ENCODE measurements at regions not wholly inside any gene's neighbourhood (a gene's known extent, or its start where the extent isn't known, plus 50 kb on each side); places are given as distances from the start of the nearest gene placed in this dataset.

DNA sequence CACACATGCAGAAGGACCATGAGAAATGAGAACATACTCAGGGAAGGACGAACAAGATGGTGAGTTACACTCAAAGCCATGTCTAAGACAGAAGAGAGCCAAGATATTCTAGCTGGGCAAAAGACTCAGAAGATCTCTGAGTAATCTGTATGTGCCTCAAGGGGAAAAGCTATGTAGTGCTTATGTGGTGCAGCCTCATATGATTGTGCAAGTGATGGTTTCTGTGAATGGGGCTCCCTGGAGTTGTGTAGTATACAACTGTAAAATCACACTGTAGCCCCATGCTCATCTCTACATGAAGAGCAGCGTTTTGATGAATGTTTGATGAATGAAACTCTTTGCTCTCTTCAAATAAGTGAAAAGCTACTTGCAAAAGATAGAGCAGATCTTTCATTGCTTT is 57.5 kb downstream of the OSR1 start:
- no peak for DNase-seq (ENCODE audit: low read depth in 2 of 2)

DNA sequence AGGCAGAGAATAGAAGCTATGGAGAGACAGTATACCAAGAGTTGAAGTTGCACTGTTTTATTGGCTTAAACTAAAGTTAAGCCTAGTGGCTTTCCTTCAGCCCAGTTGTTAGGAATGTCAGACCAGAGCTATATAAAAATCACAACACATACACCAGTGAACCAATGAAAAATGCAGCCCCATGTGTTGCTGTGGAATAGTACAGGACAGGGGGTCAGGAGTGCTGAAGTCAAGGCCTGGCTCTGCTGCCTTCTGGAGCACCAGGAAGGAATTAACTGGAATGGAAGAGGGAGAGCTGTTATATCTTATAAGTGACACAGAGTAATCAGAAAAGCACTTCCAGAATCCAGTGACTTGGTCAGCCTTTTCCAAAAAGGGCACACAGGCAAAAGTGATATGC is 58.9 kb downstream of the OSR1 start:
- no peak for DNase-seq (ENCODE audit: low read depth in 2 of 2)

DNA sequence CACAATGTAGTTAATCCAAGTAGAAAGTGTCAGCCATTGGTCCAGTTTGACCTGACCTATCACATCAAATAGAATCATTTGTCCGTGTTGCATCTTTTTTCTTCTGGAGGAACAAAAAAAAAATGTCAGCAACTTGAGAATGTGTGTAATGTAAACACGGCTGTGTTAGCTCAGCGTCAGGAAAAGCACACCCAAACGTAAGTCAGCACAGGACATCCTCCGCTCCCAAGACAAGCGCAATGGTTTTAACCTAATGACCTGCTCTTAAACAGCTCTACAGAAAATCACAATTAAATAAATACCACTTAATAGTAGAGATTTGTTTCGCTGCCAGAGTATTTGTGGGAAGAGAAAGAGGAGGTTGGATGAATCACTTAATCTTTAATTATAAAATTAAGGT is 59.4 kb downstream of the OSR1 start:
- no peak for DNase-seq (ENCODE audit: low read depth in 2 of 2)

DNA sequence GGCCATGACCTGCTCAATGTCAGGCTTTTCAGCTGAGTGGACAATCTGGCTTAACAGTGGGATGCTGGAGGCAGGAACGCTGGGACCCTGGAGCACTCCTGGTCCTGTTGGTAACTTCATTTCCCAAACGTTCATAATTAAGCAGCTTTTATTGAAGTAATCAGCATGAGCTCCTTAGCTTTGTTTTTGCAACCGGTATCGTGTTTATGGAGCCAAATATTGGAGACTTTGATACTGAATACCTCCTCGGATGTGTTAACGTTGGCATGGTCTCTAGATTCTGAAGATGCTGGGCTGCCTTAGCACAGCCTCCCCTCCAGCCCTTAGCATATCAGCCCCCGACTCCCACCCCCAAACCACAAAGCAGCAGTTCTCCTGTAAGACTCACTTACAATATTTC is 60.7 kb downstream of the OSR1 start:
- DNase-seq (ENCODE audit: low read depth in 2 of 2), result no peak

DNA sequence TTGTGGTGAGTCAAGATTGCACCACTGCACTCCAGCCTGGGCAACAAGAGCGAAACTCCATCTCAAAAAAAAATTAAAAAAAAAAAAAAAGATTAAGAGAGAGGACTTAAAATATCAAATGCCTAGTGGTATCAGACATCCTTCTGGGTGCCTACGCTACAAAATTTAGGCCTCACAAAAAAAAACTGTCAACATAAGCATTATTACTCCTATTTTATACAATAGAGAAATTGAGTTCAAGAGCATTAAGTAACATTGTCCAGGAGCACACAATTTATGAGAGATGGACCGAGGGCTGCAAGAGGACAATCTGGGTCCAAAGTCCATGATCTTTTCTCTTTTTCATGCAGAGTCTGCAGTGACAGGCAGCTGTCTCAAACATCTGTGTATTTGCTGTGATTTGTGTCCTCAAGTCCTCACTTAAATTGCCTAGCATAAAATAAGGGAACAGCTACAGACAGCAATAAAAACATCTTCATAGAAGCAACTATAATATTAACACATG is 62.4 kb downstream of the OSR1 start:
- DNase-seq (ENCODE audit: low read depth in 2 of 2), result no peak

DNA sequence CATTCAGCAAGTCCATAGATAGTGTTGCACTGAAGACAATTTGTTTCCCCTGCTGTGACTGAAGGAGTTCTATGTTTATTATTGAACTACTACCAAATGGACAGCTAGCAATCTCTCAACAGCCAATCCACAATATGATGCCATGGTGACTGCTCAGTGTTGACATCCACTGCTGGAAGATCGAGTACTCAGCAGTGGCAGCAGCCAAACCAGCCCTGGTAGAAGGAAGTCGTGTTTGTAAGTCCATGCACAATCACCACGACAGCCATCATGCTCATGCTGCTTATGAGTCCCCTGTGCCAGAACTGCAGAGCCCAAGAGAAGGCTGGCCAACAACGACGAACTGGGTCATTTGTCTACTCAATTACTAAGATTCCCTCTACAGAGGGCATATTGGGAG is 66.4 kb downstream of the OSR1 start:
- no peak for DNase-seq (ENCODE audit: low read depth in 2 of 2)

DNA sequence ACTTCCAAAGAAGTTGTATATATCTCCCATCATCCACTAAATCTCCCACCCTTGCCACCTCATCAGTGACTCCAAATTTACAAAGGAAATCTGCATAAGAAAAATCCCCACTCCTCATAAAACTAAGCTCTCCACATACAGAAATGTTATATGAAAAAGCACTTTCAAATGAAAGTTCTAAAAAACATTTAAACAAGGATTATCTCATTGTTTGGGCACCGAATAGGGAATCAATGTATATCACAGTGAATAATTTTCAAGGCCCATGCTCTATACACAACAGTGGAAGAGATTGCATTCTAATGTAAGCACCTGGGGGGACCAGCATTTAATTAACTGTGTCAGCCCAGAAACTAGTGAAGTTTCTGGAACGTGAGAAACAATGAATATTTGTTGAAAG is 70.1 kb downstream of the OSR1 start:
- DNase-seq (ENCODE audit: low read depth in 2 of 2), result no peak

DNA sequence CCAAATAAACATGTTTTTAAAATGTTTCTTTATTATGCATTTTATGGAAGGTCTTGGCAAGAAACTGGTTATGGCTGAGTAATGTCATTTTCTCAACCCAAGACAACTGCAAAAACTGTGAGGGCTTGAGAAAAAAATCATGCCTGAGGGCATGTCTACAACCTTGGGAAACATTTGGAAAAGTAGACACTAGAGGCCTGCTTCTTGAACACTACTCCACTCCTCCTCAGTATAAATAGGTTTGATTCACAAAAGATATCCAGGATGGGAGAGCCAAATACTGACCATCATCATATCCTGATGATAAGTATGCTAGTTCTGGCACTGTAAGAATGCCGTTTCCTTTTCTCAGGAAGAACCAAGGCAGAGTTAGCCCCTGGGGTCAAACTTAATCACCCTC is 71.1 kb downstream of the OSR1 start:
- no peak for DNase-seq (ENCODE audit: low read depth in 2 of 2)

DNA sequence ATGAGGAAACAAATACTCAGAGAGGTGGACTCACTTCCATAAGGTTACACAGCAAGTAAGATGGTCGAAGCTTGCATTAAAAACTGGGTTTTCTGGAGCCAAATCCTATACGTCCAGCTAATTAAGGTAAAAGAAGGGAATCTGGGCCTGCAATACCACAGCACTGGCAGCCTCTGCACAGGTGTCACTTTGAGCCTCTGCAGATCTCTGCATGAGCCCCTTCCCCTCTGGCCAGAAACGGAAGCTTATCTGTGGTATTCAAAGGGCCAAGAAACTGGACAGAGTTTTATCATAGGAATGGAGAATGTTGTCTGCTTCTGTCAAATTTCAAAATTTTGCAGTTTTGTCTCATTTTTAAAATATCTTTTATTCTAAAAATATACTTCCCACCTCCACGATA is 76.1 kb downstream of the OSR1 start:
- DNase-seq (ENCODE audit: low read depth in 2 of 2), result no peak

DNA sequence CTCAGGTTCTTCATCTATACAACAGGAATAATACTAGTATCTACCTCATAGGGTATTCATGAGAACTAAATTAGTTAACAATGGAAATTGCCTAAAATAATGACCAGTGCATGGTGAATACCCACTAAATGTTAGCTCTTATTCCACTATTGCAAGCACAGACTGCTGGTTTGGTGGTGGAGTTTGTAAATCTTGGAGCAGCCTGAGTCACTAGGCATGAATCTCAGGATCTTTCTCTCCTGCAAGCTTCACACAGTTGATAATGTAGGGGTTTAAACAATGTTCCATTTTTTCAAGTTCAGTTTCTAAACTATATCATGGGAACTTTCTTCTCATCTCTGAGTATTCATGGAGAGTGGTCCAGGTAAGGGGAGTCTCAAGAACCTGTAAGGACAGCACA is 84.0 kb downstream of the OSR1 start:
- no peak for DNase-seq (ENCODE audit: low read depth in 2 of 2)

DNA sequence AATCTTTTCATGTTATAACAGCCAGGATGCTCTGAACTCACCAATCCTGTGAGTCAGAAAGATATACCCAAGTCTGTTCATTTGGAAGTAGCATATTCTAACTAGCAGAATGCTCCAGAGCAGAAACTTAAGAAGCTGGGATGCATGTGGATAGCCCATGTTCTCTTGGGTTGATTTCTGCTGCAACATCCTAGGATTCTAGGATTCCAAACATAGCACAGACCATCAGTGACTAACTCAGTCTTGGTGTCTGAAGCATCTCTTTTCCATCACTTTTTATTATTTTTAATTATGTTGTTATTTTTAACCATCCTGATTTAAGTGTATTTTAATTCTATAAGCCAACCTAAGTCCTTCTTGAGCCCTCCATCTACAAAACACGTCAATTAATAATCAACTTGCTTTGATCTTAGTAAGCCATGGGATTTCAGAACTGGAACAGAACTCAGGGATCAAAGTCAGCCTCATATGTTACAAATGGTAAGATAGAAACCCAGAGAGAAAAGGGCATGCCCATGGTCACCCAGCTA is 85.4 kb downstream of the OSR1 start:
- no peak for DNase-seq (ENCODE audit: low read depth in 2 of 2)

DNA sequence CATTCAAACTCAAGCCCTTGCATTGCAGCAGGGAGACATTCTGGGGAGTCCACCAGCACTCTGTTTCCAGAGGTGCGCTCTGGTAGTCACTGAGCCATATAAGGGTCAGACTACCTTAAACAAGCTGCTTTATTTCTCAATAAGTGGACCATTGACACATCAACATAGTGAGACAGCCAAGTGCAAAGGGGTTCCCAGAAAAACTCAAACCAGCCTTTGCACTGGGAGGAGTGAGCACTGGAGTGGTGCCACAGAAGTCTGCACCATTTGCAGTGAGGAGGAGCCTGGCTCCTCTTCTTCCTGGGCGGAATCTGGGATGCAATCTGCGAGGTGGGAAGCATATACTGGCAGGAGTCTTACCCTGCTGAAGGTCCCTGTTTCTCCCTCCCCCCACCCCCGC is 86.4 kb downstream of the OSR1 start:
- no peak for DNase-seq (ENCODE audit: low read depth in 2 of 2)

DNA sequence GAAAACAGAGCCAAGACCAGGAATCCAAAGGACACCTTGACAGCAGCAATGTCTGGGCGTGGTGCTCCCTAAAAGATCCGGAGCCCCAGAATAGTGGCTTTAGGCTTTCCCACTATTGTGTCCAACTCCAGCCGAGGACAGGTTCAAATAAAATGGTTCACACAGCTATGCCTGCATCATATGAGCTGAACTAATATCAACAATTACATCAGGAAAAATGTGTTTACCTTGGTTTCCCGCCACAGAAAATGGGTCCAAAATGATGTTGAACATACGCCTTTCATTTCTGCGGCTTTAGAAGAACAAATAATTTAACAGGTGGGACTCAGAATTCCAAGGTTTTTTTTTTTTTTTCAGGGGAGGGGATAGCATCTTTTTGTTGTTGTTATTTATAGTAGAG is 93.6 kb downstream of the OSR1 start:
- DNase-seq (ENCODE audit: low read depth in 2 of 2), result no peak

DNA sequence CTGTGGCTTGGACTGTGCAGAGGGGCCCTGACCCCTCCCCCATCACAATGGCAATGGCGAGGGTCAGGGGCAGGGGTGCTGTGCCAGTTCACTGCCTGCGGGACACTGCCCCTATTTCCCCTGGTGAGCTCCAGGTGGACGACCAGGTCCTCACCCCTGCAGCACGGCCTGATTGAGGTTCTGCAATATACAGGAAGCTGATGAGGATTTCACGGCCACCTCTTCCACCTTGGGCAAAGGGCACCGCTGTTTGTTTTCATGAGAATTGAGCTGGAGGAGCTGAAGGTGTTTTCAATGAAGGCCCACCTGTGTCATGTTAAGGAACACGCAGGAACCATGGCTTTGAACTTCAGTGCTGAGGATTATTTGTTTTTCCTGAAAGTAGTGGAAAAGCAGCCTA is 96.3 kb downstream of the OSR1 start:
- no peak for DNase-seq (ENCODE audit: low read depth in 2 of 2)

DNA sequence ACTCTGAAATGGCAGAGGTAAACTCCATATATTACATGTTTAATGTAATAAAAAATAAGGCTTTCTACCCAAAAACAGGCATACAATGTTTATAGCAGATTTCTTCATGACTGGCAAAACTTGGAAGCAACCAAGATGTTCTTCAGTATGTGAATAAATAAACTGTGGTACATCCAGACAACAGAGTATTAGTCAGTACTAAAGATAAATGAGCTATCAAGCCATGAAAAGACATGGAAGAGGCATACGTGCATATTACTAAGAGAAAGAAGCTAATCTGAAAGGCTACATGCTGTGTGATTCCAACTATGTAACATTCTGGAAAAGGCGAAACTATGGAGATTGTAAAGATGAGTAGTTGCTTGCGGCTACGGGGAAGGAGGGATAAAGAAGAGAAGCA is 97.4 kb downstream of the OSR1 start:
- no peak for DNase-seq (ENCODE audit: low read depth in 2 of 2)

DNA sequence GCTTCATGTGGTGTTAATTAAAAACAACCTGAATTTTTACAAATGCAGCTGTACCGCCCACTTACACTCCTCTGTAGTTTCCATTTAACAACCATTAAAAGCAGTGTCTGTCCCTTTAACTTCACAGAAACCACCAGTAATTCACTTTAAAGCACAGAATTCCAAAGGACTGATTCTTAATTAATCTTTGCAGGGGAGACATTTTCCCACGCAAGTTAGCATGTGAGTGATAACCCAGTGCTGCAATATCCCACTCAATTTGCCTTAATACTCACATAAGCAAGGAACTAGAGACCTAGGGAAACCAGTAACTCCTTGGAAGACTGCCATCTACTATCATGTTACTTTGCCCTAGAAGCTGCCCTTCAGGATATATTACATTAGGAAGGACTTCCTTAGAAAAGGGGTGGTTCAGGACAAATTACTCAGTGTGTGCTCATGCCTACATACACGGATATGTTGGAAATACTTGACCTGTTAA is 102.3 kb downstream of the OSR1 start:
- DNase-seq (ENCODE audit: low read depth in 2 of 2), result no peak

DNA sequence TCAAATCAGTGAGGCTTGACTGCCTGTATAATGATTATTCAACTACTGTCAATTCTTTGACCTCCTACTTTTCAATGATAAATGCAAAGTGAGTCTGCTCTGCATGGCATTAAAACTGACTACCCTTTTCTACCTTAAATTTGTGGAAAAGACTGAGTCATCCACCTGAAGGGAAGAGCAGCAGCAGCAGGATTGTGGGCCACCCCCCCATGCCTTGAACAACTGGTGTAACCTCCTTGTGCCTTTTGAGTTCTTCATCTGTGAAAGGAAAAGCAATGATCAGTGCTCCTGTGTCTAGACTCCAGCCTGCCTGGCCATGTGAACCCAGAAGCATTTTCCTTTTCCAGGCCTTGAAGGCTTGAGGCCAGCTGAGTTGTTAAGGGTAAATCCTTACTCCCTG is 102.9 kb downstream of the OSR1 start:
- DNase-seq (ENCODE audit: low read depth in 2 of 2), result no peak

DNA sequence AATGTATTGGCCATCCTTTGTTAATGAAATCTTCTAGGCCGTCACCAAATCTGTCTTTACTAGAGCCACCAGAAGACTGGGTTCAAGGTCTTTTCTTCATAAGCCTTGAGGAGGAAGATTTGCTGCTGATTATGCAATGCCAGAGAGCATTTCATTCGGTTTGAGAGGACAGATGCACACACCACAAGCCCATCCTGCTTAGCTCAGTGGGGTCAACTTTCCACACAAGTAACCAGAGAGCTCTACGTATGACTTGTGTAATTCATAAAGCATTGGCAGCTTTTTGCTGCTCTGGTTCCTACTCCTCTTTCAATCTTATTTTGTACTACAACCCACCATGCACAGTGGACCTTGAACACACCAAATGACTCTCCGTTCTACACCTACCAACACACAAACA is 106.9 kb downstream of the OSR1 start:
- DNase-seq (ENCODE audit: low read depth in 2 of 2), result no peak

DNA sequence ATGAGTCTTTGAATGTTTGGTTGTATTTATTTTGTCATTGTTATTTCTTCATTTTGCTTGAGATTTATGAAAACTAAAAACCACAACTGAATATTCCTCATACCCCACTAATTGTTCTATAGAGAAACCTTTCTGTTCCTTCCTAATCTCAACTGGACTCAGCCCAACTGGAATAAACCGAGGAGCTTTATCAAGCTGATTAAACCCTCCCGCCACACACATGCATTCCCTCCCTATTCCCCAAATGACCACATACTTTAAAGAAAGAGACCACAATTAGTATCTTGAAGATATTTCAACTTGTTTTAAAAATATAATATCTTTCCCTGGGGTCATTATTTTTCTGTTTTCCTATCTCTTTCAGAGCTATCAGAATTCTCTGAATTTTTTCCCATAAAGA is 107.5 kb downstream of the OSR1 start:
- no peak for DNase-seq (ENCODE audit: low read depth in 2 of 2)

DNA sequence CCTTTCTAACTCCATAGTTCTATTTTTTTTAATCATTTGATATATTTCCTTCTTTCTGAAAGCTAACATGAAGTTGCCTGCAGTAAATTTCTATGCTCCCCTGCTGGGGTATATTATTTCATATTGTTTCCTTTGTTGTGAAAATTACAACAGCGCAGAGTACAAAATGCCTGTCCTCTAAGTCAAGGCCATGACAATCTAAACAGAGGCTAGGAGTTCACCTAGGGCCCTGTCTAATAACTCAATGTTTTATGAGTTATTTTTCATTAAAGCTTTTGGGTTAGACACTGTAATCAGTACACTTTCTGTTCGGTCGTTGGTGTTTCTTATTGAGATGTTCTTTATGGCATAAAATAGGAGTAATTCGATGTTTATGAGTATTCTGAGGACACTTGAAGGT is 111.2 kb downstream of the OSR1 start:
- no peak for DNase-seq (ENCODE audit: low read depth in 2 of 2)

DNA sequence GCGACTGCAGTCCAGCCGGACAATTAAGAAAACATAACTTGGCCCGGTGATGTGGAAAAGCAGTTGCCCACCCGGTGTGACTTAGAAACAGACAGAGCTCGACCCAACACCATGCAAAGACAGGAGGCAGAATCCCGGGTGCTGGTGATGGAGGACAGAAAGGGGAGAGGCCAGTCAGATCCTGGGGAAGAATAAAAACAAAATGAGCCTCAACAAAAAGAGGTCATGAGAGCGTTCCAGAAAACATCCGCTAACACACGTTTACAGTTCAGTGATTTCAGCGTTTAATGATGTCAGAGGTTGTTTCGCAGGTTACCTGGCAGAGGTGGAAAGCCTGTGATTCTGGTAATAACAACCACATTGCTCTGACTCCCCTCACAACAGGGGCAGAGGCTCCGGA is 111.9 kb downstream of the OSR1 start:
- no peak for DNase-seq (ENCODE audit: low read depth in 2 of 2)

DNA sequence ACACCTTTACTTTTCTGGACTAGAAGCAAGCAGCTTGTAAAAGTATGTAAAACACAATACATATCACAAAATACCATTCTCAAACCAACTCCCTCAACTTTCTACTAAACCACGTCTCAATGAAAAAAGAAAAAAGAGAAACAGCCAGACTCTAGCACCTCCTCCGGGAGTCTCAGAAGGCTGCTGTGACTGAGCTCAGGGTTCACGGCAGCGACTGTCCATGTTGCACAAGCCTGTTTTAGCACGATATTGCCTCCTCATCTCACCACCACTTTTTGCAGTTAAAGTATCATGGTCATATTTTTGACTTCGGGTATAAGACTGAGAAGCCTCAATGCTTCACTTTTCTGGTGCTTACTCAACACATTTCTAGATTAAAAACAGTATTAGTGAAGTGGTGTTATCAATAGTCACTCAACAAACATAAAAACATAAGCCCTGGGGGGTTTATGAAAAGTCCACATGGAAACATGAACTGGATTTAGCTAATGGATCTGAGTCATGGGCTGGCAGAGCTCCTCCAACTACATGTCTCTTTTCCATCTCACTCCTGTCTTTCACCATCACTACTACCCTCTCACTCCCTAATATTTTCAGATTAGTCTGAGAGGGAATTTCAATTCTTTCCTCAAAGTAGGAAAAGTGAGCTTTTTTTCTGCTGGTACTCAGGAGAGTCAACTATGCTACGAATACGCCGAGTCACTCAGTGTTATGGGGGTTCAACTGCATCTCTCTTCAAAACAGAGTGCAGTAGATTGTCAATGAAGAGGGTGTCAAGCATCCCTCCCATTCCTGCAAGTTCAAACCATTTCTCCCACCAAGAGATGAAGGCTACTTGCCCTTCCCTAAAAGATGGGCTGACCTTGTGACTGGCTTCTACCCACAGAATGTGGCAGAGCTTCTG is 113.7 kb downstream of the OSR1 start:
- no peak for DNase-seq (ENCODE audit: low read depth in 2 of 2)

DNA sequence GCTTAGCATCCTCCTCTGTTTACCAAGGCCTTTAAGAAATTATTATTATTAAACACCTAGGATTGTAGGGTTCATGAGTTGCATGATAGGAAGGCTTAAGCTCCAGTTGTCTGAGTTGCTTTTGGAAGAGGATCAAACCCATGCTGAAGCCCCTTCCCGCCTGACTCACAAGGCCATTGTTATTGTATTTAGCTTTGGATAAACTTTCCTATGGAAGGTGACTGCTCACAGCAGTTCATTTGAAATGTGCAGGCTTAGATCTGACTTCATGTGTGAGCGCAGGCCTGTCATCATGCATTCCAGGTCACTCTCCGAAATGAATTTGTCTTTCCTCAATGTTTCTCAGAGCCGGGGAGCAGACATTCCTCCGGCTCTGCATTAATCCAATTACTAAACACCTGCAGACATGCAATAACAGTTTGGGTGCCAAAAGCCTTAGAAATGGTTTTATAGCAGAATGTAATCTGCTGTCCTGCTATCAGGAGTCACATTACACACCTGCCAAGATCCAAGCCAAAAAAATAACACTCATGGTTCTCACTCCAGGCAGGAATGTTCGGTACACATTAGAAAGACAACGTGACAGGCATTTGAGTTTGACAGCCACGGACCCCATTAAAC is 119.9 kb downstream of the OSR1 start:
- DNase-seq (ENCODE audit: low read depth in 2 of 2), result no peak

Data from stimulated activated CD8-positive, alpha-beta memory T cell treated with anti-CD3 and anti-CD28 coated beads, Interleukin-15, amount 100 ng/mL, for 48 hours (primary cell).